GM13976 (cell line): ENCODE measurements at regions not wholly inside any gene's neighbourhood (a gene's known extent, or its start where the extent isn't known, plus 50 kb on each side); places are given as distances from the start of the nearest gene placed in this dataset.

ENCODE experiments used
- DNase-seq: peaks from one replicate; pipeline ENCODE4 v3.0.0; 2012; ENCODE audit warnings: low spot score
- in situ Hi-C: fragments of 300-500 bp; cut with MboI; formaldehyde crosslinking; loops from one replicate; pipeline ENCODE4 v1.12.0; 2022; ENCODE audit warnings: low sequenced_read_pairs, mixed read lengths, inconsistent platforms; ENCODE audit not compliant: unreplicated experiment
- TF ChIP-seq, protein P1 (sequence below): IDR thresholded peaks from 2 replicates; pipeline ENCODE4 v1.5.1; 2012; ENCODE audit warnings: borderline replicate concordance, mild to moderate bottlenecking; ENCODE audit not compliant: insufficient read depth; ENCODE audit errors: extremely low read depth, missing control alignments, control extremely low read depth

DNA sequence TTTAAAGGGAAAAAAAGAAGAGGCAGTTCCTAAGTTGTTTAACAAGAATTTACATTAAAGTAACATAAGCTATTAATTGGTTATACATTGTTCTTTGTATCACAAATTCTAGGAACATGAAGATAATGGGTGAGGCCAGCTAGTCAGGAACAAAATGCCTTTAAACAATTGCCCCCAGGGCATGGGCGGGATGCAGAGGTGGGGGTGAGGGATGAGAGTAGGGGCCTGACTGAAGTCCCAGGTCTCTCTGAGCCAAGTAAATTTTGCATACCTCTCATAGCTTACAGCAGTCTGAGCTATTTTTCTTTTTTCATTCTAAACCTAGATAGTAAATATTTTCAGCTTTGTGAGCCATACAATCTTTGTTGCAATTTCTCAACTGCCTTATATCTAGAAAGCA, 77.8 kb upstream of the RNU6-1 start:
- DNase-seq, result no peak
- TF ChIP-seq, protein P1, sequence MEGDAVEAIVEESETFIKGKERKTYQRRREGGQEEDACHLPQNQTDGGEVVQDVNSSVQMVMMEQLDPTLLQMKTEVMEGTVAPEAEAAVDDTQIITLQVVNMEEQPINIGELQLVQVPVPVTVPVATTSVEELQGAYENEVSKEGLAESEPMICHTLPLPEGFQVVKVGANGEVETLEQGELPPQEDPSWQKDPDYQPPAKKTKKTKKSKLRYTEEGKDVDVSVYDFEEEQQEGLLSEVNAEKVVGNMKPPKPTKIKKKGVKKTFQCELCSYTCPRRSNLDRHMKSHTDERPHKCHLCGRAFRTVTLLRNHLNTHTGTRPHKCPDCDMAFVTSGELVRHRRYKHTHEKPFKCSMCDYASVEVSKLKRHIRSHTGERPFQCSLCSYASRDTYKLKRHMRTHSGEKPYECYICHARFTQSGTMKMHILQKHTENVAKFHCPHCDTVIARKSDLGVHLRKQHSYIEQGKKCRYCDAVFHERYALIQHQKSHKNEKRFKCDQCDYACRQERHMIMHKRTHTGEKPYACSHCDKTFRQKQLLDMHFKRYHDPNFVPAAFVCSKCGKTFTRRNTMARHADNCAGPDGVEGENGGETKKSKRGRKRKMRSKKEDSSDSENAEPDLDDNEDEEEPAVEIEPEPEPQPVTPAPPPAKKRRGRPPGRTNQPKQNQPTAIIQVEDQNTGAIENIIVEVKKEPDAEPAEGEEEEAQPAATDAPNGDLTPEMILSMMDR, result no peak
- in situ Hi-C loops, result no loop called here

DNA sequence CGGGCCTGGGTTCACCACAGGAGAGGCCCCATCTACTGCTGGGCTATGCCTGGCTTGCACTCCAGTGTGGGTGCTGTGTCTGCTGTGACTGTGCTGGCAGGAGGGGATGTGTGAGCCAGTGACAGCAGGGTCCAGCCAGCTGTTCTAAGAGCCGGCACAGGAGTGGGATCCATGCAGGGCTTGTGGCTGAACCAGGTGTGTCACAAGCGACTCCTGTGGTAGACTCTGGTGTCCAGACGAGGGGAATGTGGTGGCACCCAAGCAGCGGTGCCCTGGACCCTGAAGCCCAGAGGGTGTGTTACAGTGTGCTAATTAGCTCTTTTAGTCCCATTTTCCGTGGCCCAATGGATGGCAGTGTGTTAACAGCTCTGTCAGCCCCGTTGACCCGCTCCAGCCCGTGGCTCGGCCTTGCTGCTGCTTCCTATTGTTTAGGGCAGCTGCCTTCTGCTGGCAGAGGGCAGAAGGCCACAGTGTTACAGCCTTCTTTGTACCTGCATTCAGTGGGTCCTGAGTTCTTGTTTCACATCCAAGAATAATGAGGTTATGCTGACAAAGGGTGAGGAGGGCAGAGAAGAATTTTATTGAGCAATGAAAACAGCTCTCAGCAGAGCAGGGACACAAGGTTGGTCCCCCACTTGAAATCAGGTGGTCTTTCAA, 78.5 kb upstream of the RNU6-1 start:
- TF ChIP-seq, protein P1, result no peak

DNA sequence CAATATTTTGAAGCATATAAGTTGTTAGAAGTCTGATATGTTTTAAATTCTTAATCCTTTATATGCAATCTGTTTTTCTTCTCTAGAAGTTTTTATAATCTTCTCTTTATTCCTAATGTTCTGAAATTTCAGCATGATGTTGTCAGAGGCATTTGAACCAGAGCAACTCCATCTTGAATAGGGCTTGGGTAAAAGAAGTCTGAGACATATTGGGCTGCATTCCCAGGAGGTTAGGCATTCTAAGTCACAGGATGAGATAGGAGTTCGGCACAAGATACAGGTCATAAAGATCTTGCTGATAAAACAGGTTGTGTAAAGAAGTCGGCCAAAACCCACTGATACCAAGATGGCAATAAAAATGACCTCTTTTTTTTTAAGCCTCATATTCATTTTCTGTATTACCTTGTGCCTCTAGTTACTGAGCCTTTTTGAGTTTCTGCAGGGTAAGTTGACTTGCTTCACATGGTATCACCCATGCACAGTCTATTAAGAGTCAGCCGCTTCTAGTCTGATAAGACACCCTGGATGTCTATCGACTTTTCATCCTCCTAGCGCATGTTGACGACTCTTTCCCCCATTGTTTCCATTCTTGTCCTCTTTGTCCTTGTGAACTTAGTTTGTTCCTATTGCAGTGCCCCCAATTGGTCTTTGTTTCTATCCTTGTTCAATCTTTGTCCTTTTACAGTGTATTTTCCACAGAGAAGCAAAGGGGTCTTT, 80.8 kb upstream of the RNU6-1 start:
- in situ Hi-C loops, result no loop called here
- DNase-seq, result no peak
- TF ChIP-seq, protein P1, result no peak

More for the DNA sequence above, 78.5 kb upstream of the RNU6-1 start:
- no peak for DNase-seq
- in situ Hi-C loops, result no loop called here

DNA sequence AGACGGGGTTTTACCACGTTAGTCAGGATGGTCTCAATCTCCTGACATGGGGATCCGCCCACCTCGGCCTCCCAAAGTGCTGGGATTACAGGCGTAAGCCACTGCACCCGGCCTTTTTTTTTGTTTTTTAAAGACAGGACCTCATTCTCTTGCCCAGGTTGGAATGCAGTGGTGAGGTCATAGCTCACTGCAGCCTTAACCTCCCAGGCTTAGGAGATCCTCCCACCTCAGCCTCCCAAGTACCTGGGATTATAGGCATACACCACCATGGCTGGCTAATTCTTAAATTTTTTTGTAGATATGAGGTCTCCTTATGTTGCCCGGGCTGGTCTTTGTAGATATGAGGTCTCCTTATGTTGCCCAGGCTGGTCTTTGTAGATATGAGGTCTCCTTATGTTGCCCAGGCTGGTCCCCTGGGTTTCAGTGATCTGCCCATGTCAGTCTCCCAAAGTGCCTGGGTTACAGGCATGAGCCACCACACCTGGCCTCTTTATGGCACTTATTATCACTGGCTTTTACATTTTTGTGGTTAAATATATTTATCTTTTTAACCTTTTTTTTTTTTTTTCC, 82.3 kb upstream of the RNU6-1 start:
- no peak for DNase-seq
- in situ Hi-C loops, result no loop called here
- TF ChIP-seq, protein P1, result no peak

DNA sequence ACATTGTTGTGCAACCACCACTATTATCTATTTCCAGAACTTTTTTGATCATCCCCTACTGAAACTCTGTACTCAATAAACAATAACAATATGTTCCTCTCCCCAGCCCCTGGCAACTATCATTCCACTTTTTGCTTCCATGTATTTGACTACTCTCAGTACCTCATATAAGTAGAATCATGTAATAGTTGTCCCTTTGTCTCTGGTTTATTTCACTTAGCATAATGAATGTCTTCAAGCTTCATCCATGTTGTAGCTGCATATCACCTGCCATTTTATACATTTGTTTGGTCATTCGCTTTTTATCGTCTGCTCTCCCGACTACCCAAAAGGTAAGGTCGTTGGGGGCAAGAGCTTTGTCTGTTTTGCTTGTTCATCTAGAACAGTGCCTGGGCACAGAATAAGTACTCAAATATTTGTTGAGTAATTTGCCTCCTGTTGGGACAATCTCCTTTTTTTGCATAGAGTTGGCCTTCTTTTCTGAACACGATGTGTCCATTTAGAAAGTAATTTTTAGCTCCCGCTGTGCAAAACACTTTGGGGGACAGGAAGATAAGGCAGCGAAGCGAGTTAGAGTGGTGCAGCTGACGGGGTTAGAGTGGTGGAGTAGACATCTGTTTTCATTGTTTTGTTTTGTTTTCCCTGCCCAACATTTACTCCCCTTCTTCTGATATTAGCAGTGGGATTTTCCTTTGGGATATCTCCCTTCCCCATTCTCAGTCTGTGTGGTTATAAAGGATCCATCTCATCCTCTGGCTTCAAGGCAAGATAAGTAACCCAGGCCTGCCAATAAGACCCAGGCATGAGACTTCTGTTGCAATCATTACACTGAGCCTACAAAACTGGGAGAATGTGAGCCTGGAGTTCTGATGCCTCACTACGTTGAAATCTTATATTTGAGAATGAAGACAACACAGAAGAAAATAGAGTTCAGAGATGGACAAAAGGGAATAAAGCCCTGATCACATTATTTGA, 83.4 kb upstream of the RNU6-1 start:
- no peak for DNase-seq
- TF ChIP-seq, protein P1, result no peak
- in situ Hi-C loops, result no loop called here
